ENCODE measurements at regions not wholly inside any gene's neighbourhood (a gene's known extent, or its start where the extent isn't known, plus 50 kb on each side); places are given as distances from the start of the nearest gene placed in this dataset.

DNA sequence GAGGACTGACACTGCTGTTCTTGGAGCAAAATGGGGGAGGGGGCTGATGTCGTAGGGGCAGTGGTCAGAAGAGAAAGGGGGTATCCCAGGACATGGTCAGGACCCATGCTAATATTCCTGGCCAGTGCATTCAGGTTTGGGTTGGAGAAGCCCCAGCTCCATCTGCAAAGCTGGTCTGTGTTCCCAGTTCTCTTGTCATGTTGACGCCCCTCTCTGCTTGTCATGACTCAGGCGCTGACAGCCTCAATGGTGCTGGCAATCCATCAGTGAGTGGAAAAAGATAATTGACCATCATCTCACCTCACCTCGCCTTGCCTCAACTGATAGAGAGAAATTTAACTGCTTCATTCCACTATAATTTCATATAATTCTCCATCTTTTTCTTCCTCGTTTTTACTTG, 283.1 kb upstream of the CADM1 start:
- TF ChIP-seq, protein P1, sequence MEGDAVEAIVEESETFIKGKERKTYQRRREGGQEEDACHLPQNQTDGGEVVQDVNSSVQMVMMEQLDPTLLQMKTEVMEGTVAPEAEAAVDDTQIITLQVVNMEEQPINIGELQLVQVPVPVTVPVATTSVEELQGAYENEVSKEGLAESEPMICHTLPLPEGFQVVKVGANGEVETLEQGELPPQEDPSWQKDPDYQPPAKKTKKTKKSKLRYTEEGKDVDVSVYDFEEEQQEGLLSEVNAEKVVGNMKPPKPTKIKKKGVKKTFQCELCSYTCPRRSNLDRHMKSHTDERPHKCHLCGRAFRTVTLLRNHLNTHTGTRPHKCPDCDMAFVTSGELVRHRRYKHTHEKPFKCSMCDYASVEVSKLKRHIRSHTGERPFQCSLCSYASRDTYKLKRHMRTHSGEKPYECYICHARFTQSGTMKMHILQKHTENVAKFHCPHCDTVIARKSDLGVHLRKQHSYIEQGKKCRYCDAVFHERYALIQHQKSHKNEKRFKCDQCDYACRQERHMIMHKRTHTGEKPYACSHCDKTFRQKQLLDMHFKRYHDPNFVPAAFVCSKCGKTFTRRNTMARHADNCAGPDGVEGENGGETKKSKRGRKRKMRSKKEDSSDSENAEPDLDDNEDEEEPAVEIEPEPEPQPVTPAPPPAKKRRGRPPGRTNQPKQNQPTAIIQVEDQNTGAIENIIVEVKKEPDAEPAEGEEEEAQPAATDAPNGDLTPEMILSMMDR (IDR thresholded peaks at IDR 0.05; ENCODE audit: low read depth, low read length, poor library complexity, severe bottlenecking): no peak
- no peak for TF ChIP-seq EZH2phosphoT487 (IDR thresholded peaks at IDR 0.05; ENCODE audit: borderline replicate concordance, low read length)

Measured in DOHH2 (cell line).